ENCODE measurements at regions not wholly inside any gene's neighbourhood (a gene's known extent, or its start where the extent isn't known, plus 50 kb on each side); places are given as distances from the start of the nearest gene placed in this dataset.

GRCh38 chr7:124692425-124692824, 73.2 kb downstream of the GPR37 start:
- TF ChIP-seq, protein P1, sequence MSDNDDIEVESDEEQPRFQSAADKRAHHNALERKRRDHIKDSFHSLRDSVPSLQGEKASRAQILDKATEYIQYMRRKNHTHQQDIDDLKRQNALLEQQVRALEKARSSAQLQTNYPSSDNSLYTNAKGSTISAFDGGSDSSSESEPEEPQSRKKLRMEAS (IDR thresholded peaks at IDR 0.05): no peak
- no peak for TF ChIP-seq EHMT2 (IDR thresholded peaks at IDR 0.05; ENCODE audit: low read depth)

Measured in A549 (cell line).